IMR-90 (cell line): ENCODE measurements at regions not wholly inside any gene's neighbourhood (a gene's known extent, or its start where the extent isn't known, plus 50 kb on each side); places are given as distances from the start of the nearest gene placed in this dataset.

Experiments
- ATAC-seq: fragments of 200-7000 bp; cut with Tn5 transposase; 2 replicates; pipeline ENCODE4 v1.9.1; 2020; ENCODE audit warnings: low read depth, mild to moderate bottlenecking, moderate library complexity
- BruUV-seq: library from RNA; stranded (reverse); fragments of 400-500 nt; replicated peaks from 2 replicates; lab custom pipeline; 2021; lab: Mats Ljungman, UMichigan
- CTCF ChIA-PET: fragments of 300-600 bp; formaldehyde crosslinking; extraction: SDS; loops from one replicate; lab custom pipeline; 2021; ENCODE audit warnings: antibody characterized with exemption; lab: Yijun Ruan, JAX
- POLR2A ChIA-PET: fragments of 300-600 bp; sonication (Branson Sonifier 250); formaldehyde crosslinking; loops from one replicate; lab custom pipeline; 2022; ENCODE audit warnings: antibody characterized with exemption; ENCODE audit not compliant: unreplicated experiment; lab: Charles Lee
- DNase-seq: peaks from one replicate; pipeline ENCODE4 v3.0.0; 2013
- H2AFZ ChIP-seq: replicated peaks from 2 replicates; pipeline ENCODE3; 2013; ENCODE audit warnings: low read length, mild to moderate bottlenecking; ENCODE audit not compliant: poor library complexity
- H2AK5ac ChIP-seq: 2 replicates; pipeline ENCODE4 v1.6.1; 2013; ENCODE audit warnings: low read depth, low read length, inconsistent platforms
- H2AK9ac ChIP-seq: replicated peaks from 2 replicates; pipeline ENCODE3; 2013; ENCODE audit warnings: mild to moderate bottlenecking, low read depth, low read length, moderate library complexity; ENCODE audit not compliant: poor library complexity
- H2BK120ac ChIP-seq: 2 replicates; pipeline ENCODE4 v1.6.1; 2013; ENCODE audit warnings: low read depth, low read length, inconsistent platforms
- H2BK15ac ChIP-seq: 3 replicates; pipeline ENCODE4 v1.6.1; 2013; ENCODE audit warnings: low read depth, low read length, inconsistent platforms
- H2BK20ac ChIP-seq: 2 replicates; pipeline ENCODE4 v1.6.1; 2013; ENCODE audit warnings: low read depth, mild to moderate bottlenecking, inconsistent platforms, low read length, moderate library complexity
- H2BK5ac ChIP-seq: 2 replicates; pipeline ENCODE4 v1.6.1; 2013; ENCODE audit warnings: mild to moderate bottlenecking, low read depth, low read length, inconsistent platforms; ENCODE audit not compliant: poor library complexity, severe bottlenecking
- H3K14ac ChIP-seq: replicated peaks from 2 replicates; pipeline ENCODE4 v1.6.1; 2013; ENCODE audit warnings: low read depth, low read length, inconsistent platforms
- H3K18ac ChIP-seq: 2 replicates; pipeline ENCODE4 v1.6.1; 2013; ENCODE audit warnings: low read depth, low read length, control low read depth
- H3K23ac ChIP-seq: 2 replicates; pipeline ENCODE4 v1.6.1; 2013; ENCODE audit warnings: low read depth, low read length, inconsistent platforms
- H3K27ac ChIP-seq: 2 replicates; pipeline ENCODE4 v1.5.1; 2013; ENCODE audit warnings: mild to moderate bottlenecking, control low read depth, low read length; ENCODE audit not compliant: insufficient read depth
- H3K27me3 ChIP-seq: 2 replicates; pipeline ENCODE4 v1.6.1; 2013; ENCODE audit warnings: low read length; ENCODE audit not compliant: control insufficient read depth, insufficient read depth
- H3K36me3 ChIP-seq: 2 replicates; pipeline ENCODE4 v1.6.1; 2013; ENCODE audit warnings: low read length, mixed read lengths; ENCODE audit not compliant: control insufficient read depth, insufficient read depth
- H3K4ac ChIP-seq: 2 replicates; pipeline ENCODE4 v1.6.1; 2013; ENCODE audit warnings: low read depth, low read length, inconsistent platforms
- H3K4me1 ChIP-seq: 2 replicates; pipeline ENCODE4 v1.6.1; 2013; ENCODE audit warnings: low read length, mixed read lengths; ENCODE audit not compliant: control insufficient read depth, insufficient read depth
- H3K4me2 ChIP-seq: 2 replicates; pipeline ENCODE4 v1.6.1; 2013; ENCODE audit warnings: low read depth, mild to moderate bottlenecking, control low read depth, low read length, moderate library complexity
- H3K4me3 ChIP-seq: 2 replicates; pipeline ENCODE4 v1.5.1; 2013; ENCODE audit warnings: low read depth, mild to moderate bottlenecking, control low read depth, low read length, moderate library complexity; ENCODE audit not compliant: insufficient read depth
- H3K56ac ChIP-seq: 2 replicates; pipeline ENCODE4 v1.6.1; 2013; ENCODE audit warnings: low read length, inconsistent platforms; ENCODE audit not compliant: insufficient read depth; ENCODE audit errors: extremely low read depth
- H3K79me1 ChIP-seq, 2 experiments: 2 replicates each; pipeline ENCODE4 v1.6.1; 2013; ENCODE audit warnings: low read length in 2 of 2, inconsistent platforms in 1 of 2, low read depth in 1 of 2
- H3K9ac ChIP-seq: 2 replicates; pipeline ENCODE4 v1.6.1; 2013; ENCODE audit warnings: low read depth, low read length, control low read depth
- H3K9me1 ChIP-seq: 2 replicates; pipeline ENCODE4 v1.6.1; 2013; ENCODE audit warnings: low read length, inconsistent platforms; ENCODE audit not compliant: insufficient read depth
- H3K9me3 ChIP-seq: 2 replicates; pipeline ENCODE4 v1.6.1; 2013; ENCODE audit warnings: low read length; ENCODE audit not compliant: control insufficient read depth, insufficient read depth
- H4K20me1 ChIP-seq: 2 replicates; pipeline ENCODE4 v1.6.1; 2013; ENCODE audit warnings: low read length, inconsistent platforms; ENCODE audit not compliant: insufficient read depth
- H4K5ac ChIP-seq: 2 replicates; pipeline ENCODE4 v1.6.1; 2013; ENCODE audit warnings: mild to moderate bottlenecking, low read depth, low read length, control low read depth
- H4K8ac ChIP-seq, 2 experiments: 2 replicates each; pipeline ENCODE4 v1.6.1; 2013; ENCODE audit warnings: low read depth in 2 of 2, low read length in 2 of 2, control low read depth in 1 of 2, inconsistent platforms in 1 of 2
- H4K91ac ChIP-seq: 2 replicates; pipeline ENCODE4 v1.6.1; 2013; ENCODE audit warnings: low read depth, low read length, inconsistent platforms; ENCODE audit not compliant: insufficient read depth
- CEBPB ChIP-seq: IDR thresholded peaks from 2 replicates; pipeline ENCODE4 v1.6.1; 2012; ENCODE audit warnings: low read depth, low read length, improper control_type of control experiment
- CTCF ChIP-seq: conservative IDR thresholded peaks from 2 replicates; pipeline ENCODE4 v1.5.1; 2012; ENCODE audit warnings: mild to moderate bottlenecking, low read depth, low read length, improper control_type of control experiment
- ELK1 ChIP-seq: fragments of 150-350 bp; IDR thresholded peaks from 2 replicates; pipeline ENCODE4 v1.6.1; 2016; ENCODE audit warnings: low read depth, mild to moderate bottlenecking, low read length, moderate library complexity, borderline replicate concordance
- FOS ChIP-seq: fragments of 150-350 bp; IDR thresholded peaks from 2 replicates; pipeline ENCODE4 v1.6.1; 2016; ENCODE audit warnings: low read depth, low read length
- MAFK ChIP-seq: IDR thresholded peaks from 2 replicates; pipeline ENCODE4 v1.6.1; 2012; ENCODE audit warnings: low read depth, low read length, improper control_type of control experiment
- MAZ ChIP-seq: IDR thresholded peaks from 2 replicates; pipeline ENCODE4 v1.6.1; 2012; ENCODE audit warnings: low read depth, mild to moderate bottlenecking, low read length, improper control_type of control experiment, moderate library complexity, borderline replicate concordance
- POLR2A ChIP-seq: IDR thresholded peaks from 2 replicates; pipeline ENCODE4 v1.6.1; 2012; ENCODE audit warnings: mild to moderate bottlenecking, low read depth, low read length
- SMC3 ChIP-seq: fragments of 150-350 bp; IDR thresholded peaks from 2 replicates; pipeline ENCODE4 v1.6.1; 2016; ENCODE audit warnings: low read depth, mild to moderate bottlenecking, antibody characterized with exemption, low read length, moderate library complexity
- WGBS, 2 experiments: methylation state at CpG; one replicate each; pipeline versions ENCODE4 v1.1.5 to v1.1.7; 2013; ENCODE audit warnings: missing lambda C conversion rate in 2 of 2; ENCODE audit not compliant: insufficient read length in 1 of 2; ENCODE audit errors: extremely low coverage in 2 of 2; 5-methylcytosine and 5-hydroxymethylcytosine counted together
- dilution Hi-C: fragments of 300-500 bp; cut with HindIII; formaldehyde crosslinking; loops from one replicate; pipeline ENCODE4 v1.14.3; 2018; ENCODE audit warnings: low sequenced_read_pairs; ENCODE audit not compliant: unreplicated experiment
- in situ Hi-C: fragments of 300-500 bp; cut with MboI; formaldehyde crosslinking; loops from 3 replicates; pipeline ENCODE4 v1.14.3; 2019; ENCODE audit warnings: low sequenced_read_pairs, inconsistent platforms, mixed read lengths
- intact Hi-C: fragments of 100-400 bp; cut with micrococcal nuclease; formaldehyde crosslinking; loops from 2 replicates; pipeline ENCODE4 v1.10.0; 2022

GRCh38 chr5:129384736-129385135 lies 75.4 kb upstream of the ADAMTS19 start:
- H3K4me2 ChIP-seq, result no peak overlapping the region
- H3K9ac ChIP-seq, result no peak overlapping the region
- H3K27ac ChIP-seq, result no peak overlapping the region
- in situ Hi-C loops, result no loop called here
- H4K8ac ChIP-seq, result no peak overlapping the region
- no peak overlapping the region for H2BK15ac ChIP-seq
- H3K4ac ChIP-seq, result no peak overlapping the region
- no peak overlapping the region for H2BK120ac ChIP-seq
- dilution Hi-C loops, result no loop called here
- H3K56ac ChIP-seq, result no peak overlapping the region
- H3K79me1 ChIP-seq, result no peaks in the 10 kb centered on the region
- no peak overlapping the region for H2AK9ac ChIP-seq
- no peaks in the 10 kb centered on the region for H3K27me3 ChIP-seq
- no peaks in the 10 kb centered on the region for H4K20me1 ChIP-seq
- H3K4me3 ChIP-seq, result no peak overlapping the region
- H2AFZ ChIP-seq, result no peak overlapping the region
- no peaks in the 10 kb centered on the region for H3K9me1 ChIP-seq
- WGBS, 2 experiments, result no CpG with 5 or more reads among the region's 1 CpG
- ChIA-PET CTCF (no interaction called here), POLR2A (no interaction called here)
- no peak overlapping the region for H2BK5ac ChIP-seq
- no peak for ATAC-seq
- no peaks in the 10 kb centered on the region for H3K36me3 ChIP-seq
- no peak overlapping the region for H3K14ac ChIP-seq
- H3K18ac ChIP-seq, result no peak overlapping the region
- H3K23ac ChIP-seq, result no peak overlapping the region
- no peak overlapping the region for H2BK20ac ChIP-seq
- no TSS peak for BruUV-seq
- intact Hi-C loops, result no loop called here
- H3K9me3 ChIP-seq, result no peaks in the 10 kb centered on the region
- H2AK5ac ChIP-seq, result no peak overlapping the region
- H4K91ac ChIP-seq, result no peak overlapping the region
- H3K4me1 ChIP-seq, result no peaks in the 10 kb centered on the region
- no peak for DNase-seq
- TF ChIP-seq MAFK (no peak), SMC3 (no peak), MAZ (no peak), POLR2A (no peak), CTCF (no peak), ELK1 (no peak), CEBPB (no peak), FOS (no peak)
- H4K5ac ChIP-seq, result no peak overlapping the region
